H1 (cell line): ENCODE measurements at regions not wholly inside any gene's neighbourhood (a gene's known extent, or its start where the extent isn't known, plus 50 kb on each side); places are given as distances from the start of the nearest gene placed in this dataset.

ENCODE experiments used
- CTCF ChIA-PET: fragments of 300-600 bp; sonication (Branson Sonifier 250); formaldehyde crosslinking; loops from one replicate; lab custom pipeline; 2021; ENCODE audit not compliant: partially characterized antibody; lab: Charles Lee
- POLR2A ChIA-PET: fragments of 300-600 bp; sonication (Branson Sonifier 250); formaldehyde crosslinking; loops from one replicate; lab custom pipeline; 2021; ENCODE audit warnings: inconsistent platforms; ENCODE audit not compliant: partially characterized antibody; lab: Charles Lee
- DNase-seq, 2 experiments: peaks; one replicate each; pipeline versions ENCODE4 v3.0.0 to v3.0.0-alpha.2; 2010 to 2022; ENCODE audit warnings: low spot score in 2 of 2, low read depth in 1 of 2, mixed read lengths in 1 of 2
- FAIRE-seq: peaks from 2 replicates; lab custom pipeline; 2011; peaks lifted over from hg19 to GRCh38; lab: Jason Lieb, UNC
- H2AFZ ChIP-seq: 2 replicates; pipeline ENCODE4 v1.8.1; 2012; ENCODE audit warnings: low read length, inconsistent platforms
- H2AK5ac ChIP-seq: 2 replicates; pipeline ENCODE4 v1.6.1; 2013; ENCODE audit warnings: low read depth, low read length
- H2BK120ac ChIP-seq: replicated peaks from 2 replicates; pipeline ENCODE3; 2013; ENCODE audit warnings: low read depth, low read length, inconsistent platforms
- H2BK12ac ChIP-seq: 2 replicates; pipeline ENCODE4 v1.6.1; 2013; ENCODE audit warnings: low read depth, low read length
- H2BK15ac ChIP-seq: 2 replicates; pipeline ENCODE4 v1.6.1; 2013; ENCODE audit warnings: low read length
- H2BK20ac ChIP-seq: 2 replicates; pipeline ENCODE4 v1.6.1; 2013; ENCODE audit warnings: low read length
- H2BK5ac ChIP-seq: 2 replicates; pipeline ENCODE4 v1.6.1; 2013; ENCODE audit warnings: low read depth, low read length
- H3K14ac ChIP-seq: 2 replicates; pipeline ENCODE4 v1.6.1; 2013; ENCODE audit warnings: inconsistent platforms; ENCODE audit not compliant: insufficient read length
- H3K18ac ChIP-seq: 2 replicates; pipeline ENCODE4 v1.6.1; 2013; ENCODE audit warnings: low read length; ENCODE audit errors: extremely low read depth
- H3K23ac ChIP-seq: 2 replicates; pipeline ENCODE4 v1.6.1; 2013; ENCODE audit warnings: inconsistent platforms; ENCODE audit not compliant: insufficient read length
- H3K23me2 ChIP-seq: 2 replicates; pipeline ENCODE4 v1.6.1; 2013; ENCODE audit warnings: low read depth, low read length
- H3K27ac ChIP-seq: 2 replicates; pipeline ENCODE4 v1.6.1; 2011; ENCODE audit warnings: low read depth, low read length, inconsistent platforms
- H3K27me3 ChIP-seq, 4 experiments: replicated peaks in 1 of 4; 1 replicate in 1 of 4; 2 replicates in 3 of 4; pipeline versions ENCODE4 v1.6.1 to v1.8.1; 2011 to 2013; ENCODE audit warnings: low read length in 3 of 4, mild to moderate bottlenecking in 3 of 4, inconsistent platforms in 2 of 4, mixed read lengths in 2 of 4, moderate library complexity in 1 of 4; ENCODE audit not compliant: control insufficient read depth in 3 of 4, insufficient read depth in 3 of 4; ENCODE audit errors: extremely low read depth in 1 of 4
- H3K36me3 ChIP-seq, 4 experiments: 2 replicates each; pipeline versions ENCODE4 v1.6.1 to v1.8.1; 2011 to 2013; ENCODE audit warnings: mild to moderate bottlenecking in 4 of 4, low read length in 3 of 4, moderate library complexity in 2 of 4, control low read depth in 1 of 4, inconsistent platforms in 1 of 4; ENCODE audit not compliant: insufficient read depth in 4 of 4, control insufficient read depth in 2 of 4
- H3K4ac ChIP-seq: replicated peaks from 2 replicates; pipeline ENCODE3; 2013; ENCODE audit warnings: low read length, low read depth, mixed read lengths, inconsistent platforms; ENCODE audit not compliant: insufficient read length
- H3K4me1 ChIP-seq, 4 experiments: replicated peaks in 1 of 4; 1 replicate in 1 of 4; 2 replicates in 3 of 4; pipeline versions ENCODE4 v1.6.1 to v1.8.1; 2011 to 2013; ENCODE audit warnings: low read length in 3 of 4, inconsistent platforms in 2 of 4, mixed read lengths in 1 of 4; ENCODE audit not compliant: insufficient read depth in 4 of 4, control insufficient read depth in 3 of 4
- H3K4me2 ChIP-seq, 2 experiments: 2 replicates each; pipeline versions ENCODE4 v1.6.1 to v1.8.1; 2011 to 2013; ENCODE audit warnings: low read depth in 2 of 2, low read length in 2 of 2, control low read depth in 1 of 2, inconsistent platforms in 1 of 2, mild to moderate bottlenecking in 1 of 2; ENCODE audit not compliant: insufficient read depth in 1 of 2
- H3K4me3 ChIP-seq, 4 experiments: fragments of 200-600, 300-600 bp in 1 of 4; sonication (generic), shearing (Covaris generic), sonication (Bioruptor Twin) in 1 of 4; 2 replicates each; pipeline versions ENCODE4 v1.5.1 to v1.8.1; 2011 to 2016; ENCODE audit warnings: low read length in 4 of 4, low read depth in 3 of 4, control low read depth in 2 of 4, inconsistent platforms in 2 of 4, mild to moderate bottlenecking in 2 of 4, mixed read lengths in 1 of 4, moderate library complexity in 1 of 4; ENCODE audit not compliant: insufficient read depth in 2 of 4; ENCODE audit errors: extremely low read depth in 1 of 4
- H3K56ac ChIP-seq: replicated peaks from 2 replicates; pipeline ENCODE3; 2013; ENCODE audit warnings: low read depth, mild to moderate bottlenecking, mixed read lengths, low read length, inconsistent platforms; ENCODE audit not compliant: insufficient read length
- H3K79me1 ChIP-seq: 2 replicates; pipeline ENCODE4 v1.6.1; 2013; ENCODE audit warnings: low read depth, low read length, control low read depth
- H3K79me2 ChIP-seq, 2 experiments: 2 replicates each; pipeline versions ENCODE4 v1.6.1 to v1.8.1; 2012 to 2013; ENCODE audit warnings: low read length in 2 of 2, mild to moderate bottlenecking in 2 of 2, inconsistent platforms in 1 of 2; ENCODE audit not compliant: insufficient read depth in 2 of 2, control insufficient read depth in 1 of 2
- H3K9ac ChIP-seq, 4 experiments: replicated peaks in 1 of 4; 1 replicate in 1 of 4; 2 replicates in 3 of 4; pipeline versions ENCODE4 v1.6.1 to v1.8.1; 2011 to 2013; ENCODE audit warnings: low read depth in 3 of 4, low read length in 3 of 4, control low read depth in 2 of 4, mild to moderate bottlenecking in 2 of 4, moderate library complexity in 2 of 4, inconsistent platforms in 1 of 4; ENCODE audit errors: extremely low read depth in 1 of 4
- H3K9me3 ChIP-seq, 2 experiments: 2 replicates each; pipeline versions ENCODE4 v1.6.1 to v1.8.1; 2012 to 2013; ENCODE audit warnings: mild to moderate bottlenecking in 2 of 2, moderate library complexity in 2 of 2, control low read depth in 1 of 2, inconsistent platforms in 1 of 2, low read depth in 1 of 2, low read length in 1 of 2, mixed read lengths in 1 of 2; ENCODE audit not compliant: insufficient read depth in 2 of 2
- H4K20me1 ChIP-seq, 2 experiments: replicated peaks in 1 of 2; 2 replicates each; pipeline versions ENCODE3 to v1.8.1; 2011 to 2013; ENCODE audit warnings: inconsistent platforms in 2 of 2, low read length in 2 of 2, mild to moderate bottlenecking in 1 of 2; ENCODE audit not compliant: insufficient read depth in 2 of 2, control insufficient read depth in 1 of 2
- H4K5ac ChIP-seq: 2 replicates; pipeline ENCODE4 v1.6.1; 2013; ENCODE audit warnings: low read length, low read depth, mixed read lengths, inconsistent platforms; ENCODE audit not compliant: insufficient read length
- H4K8ac ChIP-seq: 2 replicates; pipeline ENCODE4 v1.8.0; 2013; ENCODE audit warnings: mild to moderate bottlenecking, moderate library complexity, low read length, inconsistent platforms; ENCODE audit not compliant: insufficient read depth; ENCODE audit errors: extremely low read depth
- H4K91ac ChIP-seq: replicated peaks from 2 replicates; pipeline ENCODE3; 2013; ENCODE audit warnings: low read length, mixed read lengths, inconsistent platforms; ENCODE audit not compliant: insufficient read length
- KDM4A ChIP-seq: IDR thresholded peaks from one replicate; pipeline ENCODE4 v1.7.1; 2012; ENCODE audit warnings: low read depth, mild to moderate bottlenecking, moderate library complexity, low read length, inconsistent platforms; ENCODE audit not compliant: severe bottlenecking
- POLR2AphosphoS5 ChIP-seq: IDR thresholded peaks from 2 replicates; pipeline ENCODE4 v1.6.1; 2011; ENCODE audit warnings: low read depth, low read length
- RAD21 ChIP-seq, 2 experiments: IDR thresholded peaks in 1 of 2; conservative IDR thresholded peaks in 1 of 2; 2 replicates each; pipeline ENCODE4 v1.6.1; 2011; ENCODE audit warnings: low read depth in 2 of 2, low read length in 2 of 2, improper control_type of control experiment in 1 of 2, inconsistent platforms in 1 of 2, mild to moderate bottlenecking in 1 of 2, moderate library complexity in 1 of 2
- RFX5 ChIP-seq: IDR thresholded peaks from 2 replicates; pipeline ENCODE4 v1.6.1; 2011; ENCODE audit warnings: low read depth, low read length, improper control_type of control experiment, borderline replicate concordance
- TAF1 ChIP-seq: IDR thresholded peaks from 2 replicates; pipeline ENCODE4 v1.6.1; 2011; ENCODE audit warnings: mild to moderate bottlenecking, low read depth, low read length
- WGBS, 2 experiments: shearing (Covaris generic) in 1 of 2; methylation state at CpG; one replicate each; pipeline versions ENCODE4 v1.1.6 to v1.1.7; 2013 to 2015; ENCODE audit warnings: low lambda C conversion rate in 2 of 2, mixed read lengths in 2 of 2, inconsistent platforms in 1 of 2, low coverage in 1 of 2, missing lambda C conversion rate in 1 of 2; ENCODE audit not compliant: insufficient replicate concordance in 2 of 2, insufficient coverage in 1 of 2, insufficient read length in 1 of 2; ENCODE audit errors: extremely low coverage in 1 of 2, missing lambda C conversion rate in 1 of 2; 5-methylcytosine and 5-hydroxymethylcytosine counted together
- TF ChIP-seq, protein P1 (sequence below), 3 experiments: IDR thresholded peaks; 1 replicate in 2 of 3; 2 replicates in 1 of 3; pipeline versions ENCODE4 v1.5.1 to v1.6.1; 2011; ENCODE audit warnings: low read length in 3 of 3, mild to moderate bottlenecking in 3 of 3, inconsistent platforms in 2 of 3, low read depth in 1 of 3, moderate library complexity in 1 of 3; ENCODE audit not compliant: insufficient read depth in 1 of 3; ENCODE audit errors: control extremely low read depth in 1 of 3

DNA sequence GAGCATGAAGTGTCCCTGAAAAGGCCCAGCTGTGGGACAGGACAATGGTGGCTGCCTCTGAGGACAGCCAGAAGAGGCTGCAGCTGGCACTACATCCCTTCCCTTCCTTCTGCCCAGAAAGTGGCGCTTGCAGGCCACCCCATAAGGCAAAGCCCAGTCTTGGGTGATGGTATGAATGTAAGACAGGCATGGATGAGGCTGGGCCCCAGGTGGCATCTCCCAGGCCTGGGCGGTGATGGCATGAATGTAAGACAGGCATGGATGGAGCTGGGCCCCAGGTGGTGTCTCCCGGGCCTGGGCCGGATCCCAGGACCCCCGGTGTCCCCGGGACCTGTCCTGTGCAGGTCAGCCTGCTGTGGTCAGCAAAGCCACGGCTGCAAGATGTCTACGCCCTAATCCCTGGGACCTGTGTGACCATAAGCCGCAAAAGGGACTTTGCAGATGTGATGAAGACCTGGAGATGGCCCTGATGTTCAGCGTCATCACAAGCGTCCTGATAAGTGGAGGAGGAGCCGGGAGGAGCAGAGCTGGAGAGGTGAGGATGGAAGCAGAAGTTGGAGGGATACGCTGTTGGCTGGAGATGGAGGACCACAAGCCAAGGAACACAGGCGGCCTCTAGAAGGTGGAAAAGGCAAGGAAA is 181.1 kb downstream of the CTTN start:
- H2AK5ac ChIP-seq = no peak overlapping the region
- no peaks in the 10 kb centered on the region for H3K9me3 ChIP-seq
- FAIRE-seq = no peak
- no peak overlapping the region for H3K9ac ChIP-seq
- TF ChIP-seq TAF1 = no peak
- no peak for TF ChIP-seq POLR2AphosphoS5
- TF ChIP-seq KDM4A = no peak
- no peak for TF ChIP-seq RAD21 (IDR thresholded peaks at IDR 0.05 in 1 of 2, conservative IDR thresholded peaks at IDR 0.05 in 1 of 2; ENCODE audit: low read depth in 2 of 2, low read length in 2 of 2)
- TF ChIP-seq RFX5 = no peak
- TF ChIP-seq, protein P1, sequence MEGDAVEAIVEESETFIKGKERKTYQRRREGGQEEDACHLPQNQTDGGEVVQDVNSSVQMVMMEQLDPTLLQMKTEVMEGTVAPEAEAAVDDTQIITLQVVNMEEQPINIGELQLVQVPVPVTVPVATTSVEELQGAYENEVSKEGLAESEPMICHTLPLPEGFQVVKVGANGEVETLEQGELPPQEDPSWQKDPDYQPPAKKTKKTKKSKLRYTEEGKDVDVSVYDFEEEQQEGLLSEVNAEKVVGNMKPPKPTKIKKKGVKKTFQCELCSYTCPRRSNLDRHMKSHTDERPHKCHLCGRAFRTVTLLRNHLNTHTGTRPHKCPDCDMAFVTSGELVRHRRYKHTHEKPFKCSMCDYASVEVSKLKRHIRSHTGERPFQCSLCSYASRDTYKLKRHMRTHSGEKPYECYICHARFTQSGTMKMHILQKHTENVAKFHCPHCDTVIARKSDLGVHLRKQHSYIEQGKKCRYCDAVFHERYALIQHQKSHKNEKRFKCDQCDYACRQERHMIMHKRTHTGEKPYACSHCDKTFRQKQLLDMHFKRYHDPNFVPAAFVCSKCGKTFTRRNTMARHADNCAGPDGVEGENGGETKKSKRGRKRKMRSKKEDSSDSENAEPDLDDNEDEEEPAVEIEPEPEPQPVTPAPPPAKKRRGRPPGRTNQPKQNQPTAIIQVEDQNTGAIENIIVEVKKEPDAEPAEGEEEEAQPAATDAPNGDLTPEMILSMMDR (IDR thresholded peaks at IDR 0.05; ENCODE audit: control extremely low read depth in 1 of 3, insufficient read depth in 1 of 3, low read depth in 1 of 3, low read length in 3 of 3) = no peak
- H2BK5ac ChIP-seq = peak overlapping the region; percentile 21; the same call in 1 of the 2 replicates
- ChIA-PET CTCF (interaction anchor here (1.6 to 2.5 kb wide), 2 partner anchors 11 to 142 kb away, joined by 3 to 8 read pairs; no protein-coding TSS in a partner anchor), POLR2A (interaction anchor here (1.4 kb wide), 1 partner anchor 54 kb away, joined by 5 read pairs; no protein-coding TSS in a partner anchor)
- no peak overlapping the region for H4K5ac ChIP-seq
- H4K8ac ChIP-seq = no peak overlapping the region
- no peak overlapping the region for H2BK15ac ChIP-seq
- no peak overlapping the region for H2BK20ac ChIP-seq
- H3K4me3 ChIP-seq = no peak overlapping the region
- H3K4me2 ChIP-seq = no peak overlapping the region
- H3K27me3 ChIP-seq = no peaks in the 10 kb centered on the region
- no peak overlapping the region for H3K14ac ChIP-seq
- H3K27ac ChIP-seq = no peak overlapping the region
- H2BK120ac ChIP-seq = no peak overlapping the region
- WGBS, 2 experiments = 81% methylated on average over 14 of the region's 14 CpGs; no CpG with 5 or more reads in 1 of the 2 experiments
- no peak overlapping the region for H2BK12ac ChIP-seq
- H3K79me2 ChIP-seq = no peaks in the 10 kb centered on the region; a peak in 1 of 4 replicates
- peaks cover 4% of the 10 kb centered on the region; the same call in 1 of the 2 replicates for H3K79me1 ChIP-seq
- no peak overlapping the region for H4K91ac ChIP-seq
- DNase-seq = no peak
- H3K4me1 ChIP-seq = peaks cover 0 to 6% (median under 1%) of the 10 kb centered on the region in 4 experiments; a peak in 4 of 7 replicates
- H3K36me3 ChIP-seq = no peaks in the 10 kb centered on the region
- no peak overlapping the region for H3K4ac ChIP-seq
- peaks cover 4 to 13% of the 10 kb centered on the region in 2 experiments for H4K20me1 ChIP-seq
- no peak overlapping the region for H3K23ac ChIP-seq
- H3K18ac ChIP-seq = no peak overlapping the region; the same call in 1 of the 2 replicates
- H3K23me2 ChIP-seq = no peaks in the 10 kb centered on the region
- no peak overlapping the region for H2AFZ ChIP-seq
- H3K56ac ChIP-seq = no peak overlapping the region
